ENCODE measurements at regions not wholly inside any gene's neighbourhood (a gene's known extent, or its start where the extent isn't known, plus 50 kb on each side); places are given as distances from the start of the nearest gene placed in this dataset.

GRCh38 chr4:23733476-23733875 is 156.4 kb downstream of the PPARGC1A start:
- Histone ChIP-seq H3K9ac (ENCODE audit: insufficient read depth, low read depth, low read length) (no peak overlapping the region), H3K4me2 (ENCODE audit: low read depth, low read length) (no peak overlapping the region), H3K4me1 (ENCODE audit: insufficient read depth, low read length) (no peaks in the 10 kb centered on the region), H3K79me2 (ENCODE audit: insufficient read depth, low read length) (no peaks in the 10 kb centered on the region), H3K36me3 (replicated peaks in 1 of 2; ENCODE audit: control insufficient read depth in 1 of 2, insufficient read depth in 2 of 2, low read length in 2 of 2) (no peaks in the 10 kb centered on the region), H3K4me3 (replicated peaks in 1 of 3; ENCODE audit: insufficient read depth in 1 of 3, low read depth in 2 of 3, low read length in 3 of 3) (no peak overlapping the region), H3K27ac (ENCODE audit: extremely low read length, insufficient read depth, low read length) (no peak overlapping the region), H4K20me1 (ENCODE audit: insufficient read depth, low read length) (no peaks in the 10 kb centered on the region), H3K27me3 (ENCODE audit: control insufficient read depth in 1 of 2, insufficient read depth in 2 of 2, low read length in 2 of 2) (0 out of 5 replicates have a peak, but pooled peaks cover 0 to 3% of the 10 kb centered on the region in 2 experiments), H2AFZ (ENCODE audit: low read length) (no peak overlapping the region), H3K9me3 (ENCODE audit: low read length) (no peaks in the 10 kb centered on the region)
- no peak for FAIRE-seq
- ChIA-PET CTCF (ENCODE audit: low intra/inter-chr PET ratio, low total read pairs) (no interaction called here), POLR2A (no interaction called here)
- in situ Hi-C loops (cut with HindIII; ENCODE audit: extremely low pct_ligation_motif_present, low pct_unique_long_range_greater_than_20kb) (no loop called here), intact Hi-C loops (cut with micrococcal nuclease; ENCODE audit: unreplicated experiment) (no loop called here)
- no peak for ATAC-seq
- no peak for DNase-seq (ENCODE audit: low spot score)
- 9% methylated on average over 2 of the region's 2 CpGs for WGBS (ENCODE audit: low lambda C conversion rate)
- BruUV-seq (replicated peaks): no TSS peak
- TF ChIP-seq JUN (CRISPR knock-in tag; IDR thresholded peaks at IDR 0.05): no peak
- TF ChIP-seq MYNN (CRISPR knock-in tag; IDR thresholded peaks at IDR 0.05; ENCODE audit: low read depth): no peak
- TF ChIP-seq PLSCR1 (CRISPR knock-in tag; IDR thresholded peaks at IDR 0.05; ENCODE audit: borderline replicate concordance): no peak
- TF ChIP-seq FOXC1 (CRISPR knock-in tag; IDR thresholded peaks at IDR 0.05; ENCODE audit: borderline replicate concordance): no peak
- TF ChIP-seq MZF1 (CRISPR knock-in tag; IDR thresholded peaks at IDR 0.05; ENCODE audit: borderline replicate concordance): no peak
- TF ChIP-seq ZBTB37 (CRISPR knock-in tag; IDR thresholded peaks at IDR 0.05): no peak
- TF ChIP-seq ZBTB20 (CRISPR knock-in tag; IDR thresholded peaks at IDR 0.05; ENCODE audit: borderline replicate concordance, low read depth): no peak
- no peak for TF ChIP-seq ZNF674 (CRISPR knock-in tag; IDR thresholded peaks at IDR 0.05; ENCODE audit: low read depth)
- no peak for TF ChIP-seq ZNF607 (CRISPR knock-in tag; IDR thresholded peaks at IDR 0.05; ENCODE audit: borderline replicate concordance)
- no peak for TF ChIP-seq CBX2 (IDR thresholded peaks at IDR 0.05; ENCODE audit: low read depth, low read length)
- TF ChIP-seq CBX2 (CRISPR knock-in tag; IDR thresholded peaks at IDR 0.05; ENCODE audit: low read depth): no peak
- TF ChIP-seq MED1 (CRISPR knock-in tag; IDR thresholded peaks at IDR 0.05): no peak
- no peak for TF ChIP-seq ESRRA (CRISPR knock-in tag; IDR thresholded peaks at IDR 0.05; ENCODE audit: low read depth)
- no peak for TF ChIP-seq ZNF383 (CRISPR knock-in tag; IDR thresholded peaks at IDR 0.05; ENCODE audit: borderline replicate concordance)
- TF ChIP-seq KDM5B (CRISPR knock-in tag; IDR thresholded peaks at IDR 0.05; ENCODE audit: borderline replicate concordance): no peak
- TF ChIP-seq ZBTB21 (CRISPR knock-in tag; IDR thresholded peaks at IDR 0.05): no peak
- TF ChIP-seq HINFP (CRISPR knock-in tag; IDR thresholded peaks at IDR 0.05; ENCODE audit: low read depth): no peak
- TF ChIP-seq DRAP1 (CRISPR knock-in tag; IDR thresholded peaks at IDR 0.05): no peak
- no peak for TF ChIP-seq HNF4A (CRISPR knock-in tag; IDR thresholded peaks at IDR 0.05)

Measured in HepG2 (cell line).